HEK293 (cell line): ENCODE measurements at regions not wholly inside any gene's neighbourhood (a gene's known extent, or its start where the extent isn't known, plus 50 kb on each side); places are given as distances from the start of the nearest gene placed in this dataset.

Experiments used
- BCL11A ChIP-seq: fragments of 450-650 bp; formaldehyde crosslinking; IDR thresholded peaks from 2 replicates; pipeline ENCODE4 v1.5.1; 2016; ENCODE audit warnings: low read depth, missing biosample characterization, missing genetic modification characterization
- REPIN1 ChIP-seq: fragments of 450-650 bp; formaldehyde crosslinking; IDR thresholded peaks from 2 replicates; pipeline ENCODE4 v1.5.1; 2017; ENCODE audit warnings: missing biosample characterization, missing genetic modification characterization, low read depth
- TF ChIP-seq, protein P1 (sequence below): fragments of 450-650 bp; formaldehyde crosslinking; IDR thresholded peaks from 2 replicates; pipeline ENCODE4 v1.5.1; 2016; ENCODE audit warnings: missing biosample characterization, missing genetic modification characterization, low read depth
- TF ChIP-seq, protein P2 (sequence below): fragments of 450-650 bp; formaldehyde crosslinking; IDR thresholded peaks from 2 replicates; pipeline ENCODE4 v1.5.1; 2017; ENCODE audit warnings: missing biosample characterization, missing genetic modification characterization
- TF ChIP-seq, protein P3 (sequence below): fragments of 450-650 bp; formaldehyde crosslinking; optimal IDR thresholded peaks from 2 replicates; pipeline ENCODE3; 2016; ENCODE audit warnings: missing biosample characterization, mild to moderate bottlenecking, missing genetic modification characterization

DNA sequence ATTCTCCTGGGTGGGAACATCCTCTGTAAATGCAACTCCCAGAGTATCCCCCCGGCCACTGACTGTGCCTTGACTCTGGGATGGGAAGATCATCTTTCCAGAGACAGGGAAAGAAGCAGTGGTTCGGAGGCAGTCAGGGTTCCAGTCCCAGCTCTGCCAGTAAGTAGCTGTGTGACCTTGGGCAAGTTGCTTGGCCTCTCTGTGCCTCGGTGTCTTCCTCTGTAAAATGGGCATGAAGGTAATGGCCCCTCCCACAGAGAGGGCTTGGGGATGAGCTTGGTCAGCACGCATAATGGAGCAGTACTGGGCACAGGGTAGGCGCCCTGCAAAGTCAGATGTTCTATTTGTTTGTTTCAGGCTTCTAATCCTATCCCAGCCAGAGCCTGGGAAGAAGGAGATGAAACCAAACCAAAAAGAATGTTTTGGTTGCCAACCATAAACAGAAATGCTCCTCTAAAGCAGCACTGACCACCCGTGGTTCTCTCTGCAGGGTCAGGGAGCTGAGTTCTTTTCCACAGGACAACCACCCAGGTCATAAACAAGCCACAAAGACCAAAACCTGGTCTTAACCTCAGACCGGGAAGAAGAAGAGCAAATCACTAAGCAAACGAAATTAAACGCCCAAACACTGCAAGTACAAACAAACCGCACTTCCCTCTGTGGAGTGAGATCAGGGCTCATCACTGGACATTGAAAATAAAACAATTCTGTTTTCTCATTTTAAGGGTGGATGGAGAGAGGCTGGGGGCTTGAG is 381.0 kb upstream of the SULF2 start:
- TF ChIP-seq REPIN1 (tag by site-specific recombination) (no peak), BCL11A (tag by site-specific recombination) (no peak)
- TF ChIP-seq, protein P1, sequence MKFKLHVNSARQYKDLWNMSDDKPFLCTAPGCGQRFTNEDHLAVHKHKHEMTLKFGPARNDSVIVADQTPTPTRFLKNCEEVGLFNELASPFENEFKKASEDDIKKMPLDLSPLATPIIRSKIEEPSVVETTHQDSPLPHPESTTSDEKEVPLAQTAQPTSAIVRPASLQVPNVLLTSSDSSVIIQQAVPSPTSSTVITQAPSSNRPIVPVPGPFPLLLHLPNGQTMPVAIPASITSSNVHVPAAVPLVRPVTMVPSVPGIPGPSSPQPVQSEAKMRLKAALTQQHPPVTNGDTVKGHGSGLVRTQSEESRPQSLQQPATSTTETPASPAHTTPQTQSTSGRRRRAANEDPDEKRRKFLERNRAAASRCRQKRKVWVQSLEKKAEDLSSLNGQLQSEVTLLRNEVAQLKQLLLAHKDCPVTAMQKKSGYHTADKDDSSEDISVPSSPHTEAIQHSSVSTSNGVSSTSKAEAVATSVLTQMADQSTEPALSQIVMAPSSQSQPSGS (tag by site-specific recombination) = no peak
- TF ChIP-seq, protein P2, sequence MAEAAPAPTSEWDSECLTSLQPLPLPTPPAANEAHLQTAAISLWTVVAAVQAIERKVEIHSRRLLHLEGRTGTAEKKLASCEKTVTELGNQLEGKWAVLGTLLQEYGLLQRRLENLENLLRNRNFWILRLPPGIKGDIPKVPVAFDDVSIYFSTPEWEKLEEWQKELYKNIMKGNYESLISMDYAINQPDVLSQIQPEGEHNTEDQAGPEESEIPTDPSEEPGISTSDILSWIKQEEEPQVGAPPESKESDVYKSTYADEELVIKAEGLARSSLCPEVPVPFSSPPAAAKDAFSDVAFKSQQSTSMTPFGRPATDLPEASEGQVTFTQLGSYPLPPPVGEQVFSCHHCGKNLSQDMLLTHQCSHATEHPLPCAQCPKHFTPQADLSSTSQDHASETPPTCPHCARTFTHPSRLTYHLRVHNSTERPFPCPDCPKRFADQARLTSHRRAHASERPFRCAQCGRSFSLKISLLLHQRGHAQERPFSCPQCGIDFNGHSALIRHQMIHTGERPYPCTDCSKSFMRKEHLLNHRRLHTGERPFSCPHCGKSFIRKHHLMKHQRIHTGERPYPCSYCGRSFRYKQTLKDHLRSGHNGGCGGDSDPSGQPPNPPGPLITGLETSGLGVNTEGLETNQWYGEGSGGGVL (tag by site-specific recombination) = no peak
- TF ChIP-seq, protein P3, sequence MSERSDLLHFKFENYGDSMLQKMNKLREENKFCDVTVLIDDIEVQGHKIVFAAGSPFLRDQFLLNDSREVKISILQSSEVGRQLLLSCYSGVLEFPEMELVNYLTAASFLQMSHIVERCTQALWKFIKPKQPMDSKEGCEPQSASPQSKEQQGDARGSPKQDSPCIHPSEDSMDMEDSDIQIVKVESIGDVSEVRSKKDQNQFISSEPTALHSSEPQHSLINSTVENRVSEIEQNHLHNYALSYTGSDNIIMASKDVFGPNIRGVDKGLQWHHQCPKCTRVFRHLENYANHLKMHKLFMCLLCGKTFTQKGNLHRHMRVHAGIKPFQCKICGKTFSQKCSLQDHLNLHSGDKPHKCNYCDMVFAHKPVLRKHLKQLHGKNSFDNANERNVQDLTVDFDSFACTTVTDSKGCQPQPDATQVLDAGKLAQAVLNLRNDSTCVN (tag by site-specific recombination) = no peak
